ENCODE measurements at regions not wholly inside any gene's neighbourhood (a gene's known extent, or its start where the extent isn't known, plus 50 kb on each side); places are given as distances from the start of the nearest gene placed in this dataset.

DNA sequence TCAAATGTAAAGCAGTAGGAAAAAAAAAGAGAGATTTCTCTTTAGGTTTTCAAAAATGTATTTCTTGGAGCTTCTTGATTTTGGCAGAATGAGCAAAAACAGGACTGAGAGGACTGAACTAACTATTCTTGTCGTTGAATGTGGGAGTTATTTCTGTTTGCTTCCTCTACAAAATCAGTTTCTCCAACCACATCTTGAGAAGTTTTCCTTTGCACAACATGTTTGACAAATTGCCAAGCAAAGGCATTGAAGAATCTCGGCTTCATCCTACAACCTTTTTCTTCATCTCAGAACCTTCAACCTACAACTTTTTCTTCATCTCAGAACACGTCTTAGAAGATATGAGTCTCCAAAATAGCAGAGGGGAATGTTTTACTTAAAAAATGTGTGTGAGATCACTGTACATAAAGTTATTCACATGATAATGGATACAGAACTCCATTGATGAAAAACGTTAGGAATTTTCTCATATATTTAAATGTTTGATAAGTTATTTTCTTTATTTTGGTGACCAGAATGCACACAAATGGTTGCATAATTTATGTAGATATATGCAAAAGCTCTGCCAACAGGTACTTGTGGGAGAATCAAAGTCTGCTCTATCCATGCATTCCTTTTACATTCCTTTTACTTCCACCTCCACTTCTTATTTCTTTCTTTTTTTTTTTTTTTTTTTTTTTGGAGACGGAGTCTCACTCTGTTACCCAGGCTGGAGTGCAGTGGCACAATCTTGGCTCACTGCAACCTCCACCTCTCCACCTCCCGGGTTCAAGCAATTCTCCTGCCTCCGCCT lies 370.0 kb downstream of the KCNJ2 start:
- H3K27ac ChIP-seq (ENCODE audit: low read depth in 1 of 2, low read length in 2 of 2) = no peak overlapping the region
- 54% methylated on average over 7 of the region's 7 CpGs for WGBS
- H3K9ac ChIP-seq (ENCODE audit: low read depth in 1 of 2, low read length in 2 of 2) = no peak overlapping the region
- no peaks in the 10 kb centered on the region for H3K36me3 ChIP-seq (ENCODE audit: control insufficient read depth in 4 of 4, insufficient read depth in 3 of 4, low read depth in 1 of 4, low read length in 3 of 4)
- DNase-seq (ENCODE audit: low spot score) = no peak
- TF ChIP-seq EGR1 (IDR thresholded peaks at IDR 0.05; ENCODE audit: low read depth in 2 of 2) = no peak
- TF ChIP-seq, protein P1, sequence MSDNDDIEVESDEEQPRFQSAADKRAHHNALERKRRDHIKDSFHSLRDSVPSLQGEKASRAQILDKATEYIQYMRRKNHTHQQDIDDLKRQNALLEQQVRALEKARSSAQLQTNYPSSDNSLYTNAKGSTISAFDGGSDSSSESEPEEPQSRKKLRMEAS (IDR thresholded peaks at IDR 0.05) = no peak
- TF ChIP-seq FOXA2 (IDR thresholded peaks at IDR 0.05) = no peak
- no peak for TF ChIP-seq SP1 (IDR thresholded peaks at IDR 0.05)
- TF ChIP-seq TAF1 (conservative IDR thresholded peaks at IDR 0.05) = no peak
- no peak for TF ChIP-seq RXRA (IDR thresholded peaks at IDR 0.05)
- no peak overlapping the region for H3K4me3 ChIP-seq (ENCODE audit: low read depth in 1 of 3, low read length in 3 of 3)
- H3K4me1 ChIP-seq (ENCODE audit: control insufficient read depth in 4 of 4, insufficient read depth in 4 of 4, low read length in 3 of 4) = no peaks in the 10 kb centered on the region
- H3K9me3 ChIP-seq (ENCODE audit: control insufficient read depth in 4 of 4, low read length in 3 of 4) = no peaks in the 10 kb centered on the region
- peaks cover 0 to 6% (median 0%) of the 10 kb centered on the region in 4 donors for H3K27me3 ChIP-seq (ENCODE audit: control insufficient read depth in 4 of 4, insufficient read depth in 4 of 4, low read length in 3 of 4)

DNA sequence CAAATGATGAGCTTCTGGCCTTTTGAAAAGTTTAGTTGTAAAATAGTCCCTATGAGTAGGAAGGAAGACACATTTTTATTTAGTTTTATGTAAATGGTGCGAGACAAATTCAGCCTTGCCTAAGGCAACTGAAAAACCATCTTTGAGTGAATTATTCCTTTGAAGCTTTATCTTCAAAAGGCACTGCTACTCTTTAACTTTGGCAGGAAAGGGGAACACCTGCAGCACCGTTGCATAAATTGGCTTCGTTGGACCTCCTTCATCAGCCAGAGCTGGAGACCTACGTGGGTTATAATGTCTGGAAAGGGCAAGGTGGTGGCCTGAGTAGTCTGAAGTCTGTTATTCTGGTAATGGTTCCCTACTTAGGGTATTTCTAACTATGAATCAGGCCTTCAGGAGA lies 373.5 kb downstream of the KCNJ2 start:
- DNase-seq (ENCODE audit: low spot score) = no peak
- Histone ChIP-seq H3K9me3 (ENCODE audit: control insufficient read depth in 4 of 4, low read length in 3 of 4) (no peaks in the 10 kb centered on the region), H3K27me3 (ENCODE audit: control insufficient read depth in 4 of 4, insufficient read depth in 4 of 4, low read length in 3 of 4) (peaks cover 0 to 6% (median 0%) of the 10 kb centered on the region in 4 donors), H3K27ac (ENCODE audit: low read depth in 1 of 2, low read length in 2 of 2) (no peak overlapping the region), H3K36me3 (ENCODE audit: control insufficient read depth in 4 of 4, insufficient read depth in 3 of 4, low read depth in 1 of 4, low read length in 3 of 4) (no peaks in the 10 kb centered on the region), H3K9ac (ENCODE audit: low read depth in 1 of 2, low read length in 2 of 2) (no peak overlapping the region), H3K4me3 (ENCODE audit: low read depth in 1 of 3, low read length in 3 of 3) (no peak overlapping the region), H3K4me1 (ENCODE audit: control insufficient read depth in 4 of 4, insufficient read depth in 4 of 4, low read length in 3 of 4) (no peaks in the 10 kb centered on the region)
- TF ChIP-seq, protein P2, sequence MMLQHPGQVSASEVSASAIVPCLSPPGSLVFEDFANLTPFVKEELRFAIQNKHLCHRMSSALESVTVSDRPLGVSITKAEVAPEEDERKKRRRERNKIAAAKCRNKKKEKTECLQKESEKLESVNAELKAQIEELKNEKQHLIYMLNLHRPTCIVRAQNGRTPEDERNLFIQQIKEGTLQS (IDR thresholded peaks at IDR 0.05) = no peak
- no peak for TF ChIP-seq EGR1 (IDR thresholded peaks at IDR 0.05; ENCODE audit: low read depth in 2 of 2)
- TF ChIP-seq, protein P1 (IDR thresholded peaks at IDR 0.05) = no peak
- TF ChIP-seq TAF1 (conservative IDR thresholded peaks at IDR 0.05) = no peak
- no peak for TF ChIP-seq NR2F2 (IDR thresholded peaks at IDR 0.05)
- TF ChIP-seq FOXA1 (IDR thresholded peaks at IDR 0.05) = no peak
- TF ChIP-seq RXRA (IDR thresholded peaks at IDR 0.05) = no peak
- TF ChIP-seq HNF4A (conservative IDR thresholded peaks at IDR 0.05) = no peak
- TF ChIP-seq, protein P3, sequence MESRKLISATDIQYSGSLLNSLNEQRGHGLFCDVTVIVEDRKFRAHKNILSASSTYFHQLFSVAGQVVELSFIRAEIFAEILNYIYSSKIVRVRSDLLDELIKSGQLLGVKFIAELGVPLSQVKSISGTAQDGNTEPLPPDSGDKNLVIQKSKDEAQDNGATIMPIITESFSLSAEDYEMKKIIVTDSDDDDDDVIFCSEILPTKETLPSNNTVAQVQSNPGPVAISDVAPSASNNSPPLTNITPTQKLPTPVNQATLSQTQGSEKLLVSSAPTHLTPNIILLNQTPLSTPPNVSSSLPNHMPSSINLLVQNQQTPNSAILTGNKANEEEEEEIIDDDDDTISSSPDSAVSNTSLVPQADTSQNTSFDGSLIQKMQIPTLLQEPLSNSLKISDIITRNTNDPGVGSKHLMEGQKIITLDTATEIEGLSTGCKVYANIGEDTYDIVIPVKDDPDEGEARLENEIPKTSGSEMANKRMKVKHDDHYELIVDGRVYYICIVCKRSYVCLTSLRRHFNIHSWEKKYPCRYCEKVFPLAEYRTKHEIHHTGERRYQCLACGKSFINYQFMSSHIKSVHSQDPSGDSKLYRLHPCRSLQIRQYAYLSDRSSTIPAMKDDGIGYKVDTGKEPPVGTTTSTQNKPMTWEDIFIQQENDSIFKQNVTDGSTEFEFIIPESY (IDR thresholded peaks at IDR 0.05) = no peak
- no peak for TF ChIP-seq JUND (IDR thresholded peaks at IDR 0.05)
- no peak for TF ChIP-seq FOXA2 (IDR thresholded peaks at IDR 0.05)
- WGBS = 72% methylated on average over 4 of the region's 4 CpGs

DNA sequence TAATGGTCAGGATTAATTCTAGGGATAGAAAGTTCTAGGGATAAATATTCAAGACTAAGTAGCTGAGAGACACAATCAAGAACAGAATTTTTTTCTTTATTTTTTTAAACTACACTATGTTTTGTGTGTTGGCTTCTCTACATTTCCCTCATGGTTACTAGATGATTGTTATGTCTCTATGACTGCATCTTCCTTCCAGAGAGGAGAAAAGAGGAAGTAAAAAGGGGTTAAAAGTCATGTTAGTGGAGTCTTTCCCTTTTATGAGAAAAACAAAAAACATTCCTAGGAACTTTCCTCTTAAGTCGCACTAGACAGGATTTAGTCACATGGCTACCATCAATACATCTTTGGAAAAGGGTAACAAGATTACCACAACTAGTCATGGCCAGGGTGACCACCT lies 375.0 kb downstream of the KCNJ2 start:
- Histone ChIP-seq H3K27me3 (ENCODE audit: control insufficient read depth in 4 of 4, insufficient read depth in 4 of 4, low read length in 3 of 4) (peaks cover 0 to 6% (median 0%) of the 10 kb centered on the region in 4 donors), H3K4me1 (ENCODE audit: control insufficient read depth in 4 of 4, insufficient read depth in 4 of 4, low read length in 3 of 4) (no peaks in the 10 kb centered on the region), H3K9me3 (ENCODE audit: control insufficient read depth in 4 of 4, low read length in 3 of 4) (no peaks in the 10 kb centered on the region), H3K36me3 (ENCODE audit: control insufficient read depth in 4 of 4, insufficient read depth in 3 of 4, low read depth in 1 of 4, low read length in 3 of 4) (no peaks in the 10 kb centered on the region), H3K4me3 (ENCODE audit: low read depth in 1 of 3, low read length in 3 of 3) (no peak overlapping the region), H3K27ac (ENCODE audit: low read depth in 1 of 2, low read length in 2 of 2) (no peak overlapping the region), H3K9ac (ENCODE audit: low read depth in 1 of 2, low read length in 2 of 2) (no peak overlapping the region)
- DNase-seq (ENCODE audit: low spot score) = no peak
- 91% methylated on average over 1 of the region's 1 CpG for WGBS
- no peak for TF ChIP-seq GABPA (IDR thresholded peaks at IDR 0.05 in 1 of 2, conservative IDR thresholded peaks at IDR 0.05 in 1 of 2)

Data from liver (tissue), 7 donors.